ENCODE measurements at regions not wholly inside any gene's neighbourhood (a gene's known extent, or its start where the extent isn't known, plus 50 kb on each side); places are given as distances from the start of the nearest gene placed in this dataset.

- no peak for DNase-seq
- BruUV-seq (replicated peaks), result no TSS peak
- peaks cover 33% of the 10 kb centered on the region for H3K4me1 Mint-ChIP-seq (ENCODE audit: low read depth, unreplicated experiment)
These were observed 146.1 kb downstream of the AQP9 start for GRCh38 chr15:58284293-58284692.

GRCh38 chr15:58285212-58285920 is 146.4 kb upstream of the LIPC start:
- Mint-ChIP-seq H3K36me3 (ENCODE audit: insufficient read depth, unreplicated experiment) (no peaks in the 10 kb centered on the region), H3K4me3 (ENCODE audit: low read depth, unreplicated experiment) (no peak overlapping the region), H3K27ac (ENCODE audit: unreplicated experiment) (no peak overlapping the region), H3K27me3 (ENCODE audit: unreplicated experiment) (no peaks in the 10 kb centered on the region), H3K9me3 (ENCODE audit: low read depth, unreplicated experiment) (no peaks in the 10 kb centered on the region), H3K4me1 (ENCODE audit: low read depth, unreplicated experiment) (peaks cover 33% of the 10 kb centered on the region)
- TF ChIP-seq, protein P1, sequence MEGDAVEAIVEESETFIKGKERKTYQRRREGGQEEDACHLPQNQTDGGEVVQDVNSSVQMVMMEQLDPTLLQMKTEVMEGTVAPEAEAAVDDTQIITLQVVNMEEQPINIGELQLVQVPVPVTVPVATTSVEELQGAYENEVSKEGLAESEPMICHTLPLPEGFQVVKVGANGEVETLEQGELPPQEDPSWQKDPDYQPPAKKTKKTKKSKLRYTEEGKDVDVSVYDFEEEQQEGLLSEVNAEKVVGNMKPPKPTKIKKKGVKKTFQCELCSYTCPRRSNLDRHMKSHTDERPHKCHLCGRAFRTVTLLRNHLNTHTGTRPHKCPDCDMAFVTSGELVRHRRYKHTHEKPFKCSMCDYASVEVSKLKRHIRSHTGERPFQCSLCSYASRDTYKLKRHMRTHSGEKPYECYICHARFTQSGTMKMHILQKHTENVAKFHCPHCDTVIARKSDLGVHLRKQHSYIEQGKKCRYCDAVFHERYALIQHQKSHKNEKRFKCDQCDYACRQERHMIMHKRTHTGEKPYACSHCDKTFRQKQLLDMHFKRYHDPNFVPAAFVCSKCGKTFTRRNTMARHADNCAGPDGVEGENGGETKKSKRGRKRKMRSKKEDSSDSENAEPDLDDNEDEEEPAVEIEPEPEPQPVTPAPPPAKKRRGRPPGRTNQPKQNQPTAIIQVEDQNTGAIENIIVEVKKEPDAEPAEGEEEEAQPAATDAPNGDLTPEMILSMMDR (IDR thresholded peaks at IDR 0.05; ENCODE audit: unreplicated experiment), result no peak
- intact Hi-C loops (cut with micrococcal nuclease; ENCODE audit: unreplicated experiment), result no loop called here
- CTCF ChIA-PET, result interaction anchor here (0.6 to 0.9 kb wide), 5 partner anchors 16 to 560 kb away, joined by 3 to 5 read pairs (median 3); no protein-coding TSS in a partner anchor
- BruUV-seq (replicated peaks), result no TSS peak
- DNase-seq, result no peak

More at GRCh38 chr15:58284293-58284692, 146.1 kb downstream of the AQP9 start:
- H3K9me3 Mint-ChIP-seq (ENCODE audit: low read depth, unreplicated experiment), result no peaks in the 10 kb centered on the region
- intact Hi-C loops (cut with micrococcal nuclease; ENCODE audit: unreplicated experiment), result no loop called here
- no peaks in the 10 kb centered on the region for H3K27me3 Mint-ChIP-seq (ENCODE audit: unreplicated experiment)
- H3K27ac Mint-ChIP-seq (ENCODE audit: unreplicated experiment), result no peak overlapping the region
- TF ChIP-seq, protein P1 (IDR thresholded peaks at IDR 0.05; ENCODE audit: unreplicated experiment), result no peak
- no peak overlapping the region for H3K4me3 Mint-ChIP-seq (ENCODE audit: low read depth, unreplicated experiment)
- CTCF ChIA-PET, result interaction anchor here (0.6 kb wide), 1 partner anchor 15 kb away, joined by 5 read pairs; no protein-coding TSS in a partner anchor
- H3K36me3 Mint-ChIP-seq (ENCODE audit: insufficient read depth, unreplicated experiment), result no peaks in the 10 kb centered on the region

- DNase-seq, result no peak
- Mint-ChIP-seq H3K4me3 (ENCODE audit: low read depth, unreplicated experiment) (no peak overlapping the region), H3K9me3 (ENCODE audit: low read depth, unreplicated experiment) (no peaks in the 10 kb centered on the region), H3K27me3 (ENCODE audit: unreplicated experiment) (no peaks in the 10 kb centered on the region), H3K36me3 (ENCODE audit: insufficient read depth, unreplicated experiment) (no peaks in the 10 kb centered on the region), H3K4me1 (ENCODE audit: low read depth, unreplicated experiment) (peaks cover 33% of the 10 kb centered on the region), H3K27ac (ENCODE audit: unreplicated experiment) (no peak overlapping the region)
- TF ChIP-seq, protein P1 (IDR thresholded peaks at IDR 0.05; ENCODE audit: unreplicated experiment), result no peak
- no TSS peak for BruUV-seq (replicated peaks)
- intact Hi-C loops (cut with micrococcal nuclease; ENCODE audit: unreplicated experiment), result no loop called here
- CTCF ChIA-PET, result interaction anchor here (0.6 to 0.9 kb wide), 3 partner anchors 182 to 471 kb away, joined by 3 to 5 read pairs (median 3); no protein-coding TSS in a partner anchor
These were observed 145.9 kb upstream of the LIPC start for GRCh38 chr15:58285921-58286278.

- H3K36me3 Mint-ChIP-seq (ENCODE audit: insufficient read depth, unreplicated experiment), result no peaks in the 10 kb centered on the region
- no peak for DNase-seq
- no peaks in the 10 kb centered on the region for H3K9me3 Mint-ChIP-seq (ENCODE audit: low read depth, unreplicated experiment)
- H3K4me1 Mint-ChIP-seq (ENCODE audit: low read depth, unreplicated experiment), result peaks cover 33% of the 10 kb centered on the region
- TF ChIP-seq, protein P1 (IDR thresholded peaks at IDR 0.05; ENCODE audit: unreplicated experiment), result no peak
- H3K27me3 Mint-ChIP-seq (ENCODE audit: unreplicated experiment), result no peaks in the 10 kb centered on the region
- intact Hi-C loops (cut with micrococcal nuclease; ENCODE audit: unreplicated experiment), result no loop called here
- no peak overlapping the region for H3K27ac Mint-ChIP-seq (ENCODE audit: unreplicated experiment)
- H3K4me3 Mint-ChIP-seq (ENCODE audit: low read depth, unreplicated experiment), result no peak overlapping the region
- CTCF ChIA-PET, result no interaction called here
- no TSS peak for BruUV-seq (replicated peaks)
These were observed 145.3 kb upstream of the LIPC start for GRCh38 chr15:58286523-58286922.
